HepG2 (cell line): ENCODE measurements at regions not wholly inside any gene's neighbourhood (a gene's known extent, or its start where the extent isn't known, plus 50 kb on each side); places are given as distances from the start of the nearest gene placed in this dataset.

Source experiments
- ATAC-seq: fragments of 200-7000 bp; cut with Tn5 transposase; 3 replicates; pipeline ENCODE4 v1.9.1; 2020; ENCODE audit warnings: mild to moderate bottlenecking, moderate library complexity
- BruUV-seq: library from RNA; stranded (reverse); fragments of 400-500 nt; replicated peaks from 2 replicates; lab custom pipeline; 2021; lab: Mats Ljungman, UMichigan
- CTCF ChIA-PET: fragments of 300-600 bp; formaldehyde crosslinking; extraction: SDS; loops from one replicate; lab custom pipeline; 2021; ENCODE audit warnings: low total read pairs, inconsistent platforms, low intra/inter-chr PET ratio; lab: Yijun Ruan, JAX
- POLR2A ChIA-PET: fragments of 350-600 bp; sonication (Branson Sonifier 250); formaldehyde crosslinking; loops from one replicate; lab custom pipeline; 2020; ENCODE audit warnings: antibody characterized with exemption, inconsistent platforms; lab: Yijun Ruan, JAX
- DNase-seq: peaks from one replicate; pipeline ENCODE4 v3.0.0-alpha.2; 2015; ENCODE audit warnings: low spot score
- FAIRE-seq: peaks from 3 replicates; lab custom pipeline; 2011; peaks lifted over from hg19 to GRCh38; lab: Jason Lieb, UNC
- H2AFZ ChIP-seq: one replicate; pipeline ENCODE4 v1.6.1; 2011; ENCODE audit warnings: low read length, inconsistent platforms
- H3K27ac ChIP-seq: fragments of 300-600 bp; 3 replicates; pipeline ENCODE4 v1.8.0; 2011; ENCODE audit warnings: mixed run types, mild to moderate bottlenecking, mixed read lengths, low read length, inconsistent platforms; ENCODE audit not compliant: insufficient read depth; ENCODE audit errors: extremely low read length
- H3K27me3 ChIP-seq, 2 experiments: fragments of 200-600 bp in 1 of 2; 2 replicates in 1 of 2; 3 replicates in 1 of 2; pipeline versions ENCODE4 v1.6.0 to v1.8.0; 2011; ENCODE audit warnings: low read length in 2 of 2, mild to moderate bottlenecking in 2 of 2, moderate library complexity in 2 of 2, inconsistent platforms in 1 of 2; ENCODE audit not compliant: insufficient read depth in 2 of 2, control insufficient read depth in 1 of 2
- H3K36me3 ChIP-seq, 2 experiments: fragments of 200-600 bp in 1 of 2; replicated peaks in 1 of 2; 2 replicates in 1 of 2; 3 replicates in 1 of 2; pipeline versions ENCODE4 v1.5.1 to v1.8.0; 2011; ENCODE audit warnings: low read length in 2 of 2, inconsistent platforms in 1 of 2; ENCODE audit not compliant: insufficient read depth in 2 of 2, control insufficient read depth in 1 of 2
- H3K4me1 ChIP-seq: 2 replicates; pipeline ENCODE4 v1.5.1; 2012; ENCODE audit warnings: low read length, inconsistent platforms; ENCODE audit not compliant: insufficient read depth
- H3K4me2 ChIP-seq: 2 replicates; pipeline ENCODE4 v1.6.0; 2011; ENCODE audit warnings: low read depth, low read length, inconsistent platforms
- H3K4me3 ChIP-seq, 3 experiments: fragments of 200-600 bp in 1 of 3; sonication (generic), shearing (Covaris generic) in 1 of 3; replicated peaks in 1 of 3; 2 replicates each; pipeline ENCODE4 v1.5.1; 2011 to 2016; ENCODE audit warnings: low read length in 3 of 3, inconsistent platforms in 2 of 3, low read depth in 2 of 3, mild to moderate bottlenecking in 2 of 3, control low read depth in 1 of 3, mixed read lengths in 1 of 3; ENCODE audit not compliant: insufficient read depth in 1 of 3
- H3K79me2 ChIP-seq: one replicate; pipeline ENCODE4 v1.6.1; 2011; ENCODE audit warnings: low read length, inconsistent platforms; ENCODE audit not compliant: insufficient read depth
- H3K9ac ChIP-seq: 2 replicates; pipeline ENCODE4 v1.6.0; 2011; ENCODE audit warnings: mild to moderate bottlenecking, low read depth, low read length, inconsistent platforms; ENCODE audit not compliant: insufficient read depth
- H3K9me3 ChIP-seq: 2 replicates; pipeline ENCODE4 v1.5.1; 2012; ENCODE audit warnings: mild to moderate bottlenecking, low read length
- H4K20me1 ChIP-seq: 2 replicates; pipeline ENCODE4 v1.6.0; 2011; ENCODE audit warnings: inconsistent platforms, mild to moderate bottlenecking, low read length, moderate library complexity; ENCODE audit not compliant: insufficient read depth
- HDAC2 ChIP-seq: sonication (generic); formaldehyde crosslinking; IDR thresholded peaks from 2 replicates; pipeline ENCODE4 v1.4.0; 2020; ENCODE audit warnings: missing genetic modification reagents
- HNRNPUL1 ChIP-seq: fragments of 200-400 bp; formaldehyde crosslinking; IDR thresholded peaks from 2 replicates; pipeline ENCODE4 v1.6.1; 2017; ENCODE audit warnings: low read depth, mild to moderate bottlenecking, low read length, moderate library complexity
- ONECUT2 ChIP-seq: sonication (generic); formaldehyde crosslinking; IDR thresholded peaks from 2 replicates; pipeline ENCODE4 v1.4.0; 2020; ENCODE audit warnings: missing genetic modification reagents
- TOPORS ChIP-seq: sonication (generic); formaldehyde crosslinking; IDR thresholded peaks from 2 replicates; pipeline ENCODE4 v1.8.0; 2023; ENCODE audit warnings: mild to moderate bottlenecking, missing genetic modification reagents
- ZMYM3 ChIP-seq: sonication (generic); formaldehyde crosslinking; IDR thresholded peaks from 2 replicates; pipeline ENCODE4 v1.5.1; 2020; ENCODE audit warnings: mild to moderate bottlenecking, missing genetic modification reagents
- ZNF792 ChIP-seq: IDR thresholded peaks from 2 replicates; pipeline ENCODE4 v1.6.1; 2016
- WGBS: methylation state at CpG from one replicate; pipeline ENCODE4 v1.1.6; 2017; ENCODE audit warnings: low lambda C conversion rate; 5-methylcytosine and 5-hydroxymethylcytosine counted together
- in situ Hi-C: cut with HindIII; loops from 2 replicates; pipeline ENCODE4 v1.10.0; 2017; ENCODE audit warnings: low pct_unique_long_range_greater_than_20kb; ENCODE audit not compliant: extremely low pct_ligation_motif_present
- intact Hi-C: fragments of 100-400 bp; cut with micrococcal nuclease; formaldehyde crosslinking; loops from one replicate; pipeline ENCODE4 v1.10.0; 2022; ENCODE audit not compliant: unreplicated experiment
- TF ChIP-seq, protein P1 (sequence below): sonication (generic); formaldehyde crosslinking; conservative IDR thresholded peaks from 2 replicates; pipeline ENCODE4 v1.8.0; 2022; ENCODE audit warnings: low read depth, missing genetic modification reagents
- TF ChIP-seq, protein P2 (sequence below): sonication (generic); formaldehyde crosslinking; IDR thresholded peaks from 2 replicates; pipeline ENCODE4 v1.5.1; 2020; ENCODE audit warnings: mild to moderate bottlenecking, missing genetic modification reagents
- TF ChIP-seq, protein P3 (sequence below): IDR thresholded peaks from 2 replicates; pipeline ENCODE4 v1.6.1; 2018; ENCODE audit warnings: missing genetic modification reagents, mild to moderate bottlenecking, missing compliant biosample characterization
- TF ChIP-seq, protein P4 (sequence below): sonication (generic); formaldehyde crosslinking; IDR thresholded peaks from 2 replicates; pipeline ENCODE4 v1.5.0; 2020; ENCODE audit warnings: mild to moderate bottlenecking, missing genetic modification reagents, moderate library complexity

DNA sequence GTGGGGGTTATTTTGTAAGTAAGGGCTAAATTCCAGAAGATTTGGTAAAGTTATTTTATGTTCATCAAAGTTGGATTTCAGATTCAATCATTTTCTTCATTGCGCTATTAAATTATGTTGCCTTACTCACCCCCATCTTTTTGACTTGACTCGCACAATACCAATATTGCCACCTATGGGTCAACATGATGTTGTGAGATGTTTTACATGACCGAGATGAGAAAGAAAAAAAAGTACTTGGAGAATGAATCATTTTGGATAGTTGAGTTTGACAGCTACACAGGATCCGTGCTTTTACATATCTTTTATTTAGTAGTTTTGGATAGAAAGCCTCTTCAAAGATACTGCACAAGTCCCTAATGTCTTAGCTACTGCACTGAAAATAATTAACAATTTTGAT lies 224.2 kb upstream of the EMCN start:
- in situ Hi-C loops = no loop called here
- POLR2A ChIA-PET = no interaction called here
- FAIRE-seq = peak; percentile 51

DNA sequence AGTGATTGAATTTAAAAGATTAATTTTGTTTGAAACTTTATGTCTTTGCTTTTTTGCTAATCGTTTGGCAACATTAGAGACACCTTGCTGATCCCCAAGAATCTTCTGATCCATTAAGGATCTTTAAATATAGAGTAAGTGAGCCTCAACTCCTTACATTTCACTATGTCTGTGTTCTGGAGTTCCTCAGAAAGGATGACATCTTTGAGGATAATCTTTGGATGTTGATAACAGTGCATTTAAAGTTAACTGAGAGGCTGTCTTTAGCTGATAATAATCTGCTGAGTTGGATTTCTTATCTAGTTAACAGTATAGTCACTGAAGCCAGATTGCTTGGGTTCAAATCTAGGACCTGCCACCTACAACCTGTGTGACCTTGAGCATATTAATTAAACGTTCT lies 221.6 kb upstream of the EMCN start:
- H3K4me2 ChIP-seq = no peak overlapping the region
- H3K4me3 ChIP-seq = no peak overlapping the region
- DNase-seq (no peak), ATAC-seq (no peak), FAIRE-seq (no peak)
- H4K20me1 ChIP-seq = no peaks in the 10 kb centered on the region
- H3K27ac ChIP-seq = no peak overlapping the region
- no peaks in the 10 kb centered on the region for H3K36me3 ChIP-seq
- 0% methylated on average over 2 of the region's 2 CpGs for whole genome bisulfite sequencing
- intact Hi-C loops (no loop called here), in situ Hi-C loops (no loop called here)
- H3K4me1 ChIP-seq = no peaks in the 10 kb centered on the region
- no peaks in the 10 kb centered on the region for H3K79me2 ChIP-seq
- H3K9me3 ChIP-seq = peaks cover 4% of the 10 kb centered on the region; the same call in 1 of the 2 replicates
- no peaks in the 10 kb centered on the region for H3K27me3 ChIP-seq
- CTCF ChIA-PET = no interaction called here
- H3K9ac ChIP-seq = no peak overlapping the region
- BruUV-seq = no TSS peak
- POLR2A ChIA-PET = no interaction called here
- no peak overlapping the region for H2AFZ ChIP-seq
- TF ChIP-seq ONECUT2 (CRISPR knock-in tag) = no peak
- TF ChIP-seq, protein P1, sequence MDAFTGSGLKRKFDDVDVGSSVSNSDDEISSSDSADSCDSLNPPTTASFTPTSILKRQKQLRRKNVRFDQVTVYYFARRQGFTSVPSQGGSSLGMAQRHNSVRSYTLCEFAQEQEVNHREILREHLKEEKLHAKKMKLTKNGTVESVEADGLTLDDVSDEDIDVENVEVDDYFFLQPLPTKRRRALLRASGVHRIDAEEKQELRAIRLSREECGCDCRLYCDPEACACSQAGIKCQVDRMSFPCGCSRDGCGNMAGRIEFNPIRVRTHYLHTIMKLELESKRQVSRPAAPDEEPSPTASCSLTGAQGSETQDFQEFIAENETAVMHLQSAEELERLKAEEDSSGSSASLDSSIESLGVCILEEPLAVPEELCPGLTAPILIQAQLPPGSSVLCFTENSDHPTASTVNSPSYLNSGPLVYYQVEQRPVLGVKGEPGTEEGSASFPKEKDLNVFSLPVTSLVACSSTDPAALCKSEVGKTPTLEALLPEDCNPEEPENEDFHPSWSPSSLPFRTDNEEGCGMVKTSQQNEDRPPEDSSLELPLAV (CRISPR knock-in tag) = no peak
- TF ChIP-seq HDAC2 (CRISPR knock-in tag) = no peak
- no peak for TF ChIP-seq TOPORS (CRISPR knock-in tag)
- TF ChIP-seq, protein P2, sequence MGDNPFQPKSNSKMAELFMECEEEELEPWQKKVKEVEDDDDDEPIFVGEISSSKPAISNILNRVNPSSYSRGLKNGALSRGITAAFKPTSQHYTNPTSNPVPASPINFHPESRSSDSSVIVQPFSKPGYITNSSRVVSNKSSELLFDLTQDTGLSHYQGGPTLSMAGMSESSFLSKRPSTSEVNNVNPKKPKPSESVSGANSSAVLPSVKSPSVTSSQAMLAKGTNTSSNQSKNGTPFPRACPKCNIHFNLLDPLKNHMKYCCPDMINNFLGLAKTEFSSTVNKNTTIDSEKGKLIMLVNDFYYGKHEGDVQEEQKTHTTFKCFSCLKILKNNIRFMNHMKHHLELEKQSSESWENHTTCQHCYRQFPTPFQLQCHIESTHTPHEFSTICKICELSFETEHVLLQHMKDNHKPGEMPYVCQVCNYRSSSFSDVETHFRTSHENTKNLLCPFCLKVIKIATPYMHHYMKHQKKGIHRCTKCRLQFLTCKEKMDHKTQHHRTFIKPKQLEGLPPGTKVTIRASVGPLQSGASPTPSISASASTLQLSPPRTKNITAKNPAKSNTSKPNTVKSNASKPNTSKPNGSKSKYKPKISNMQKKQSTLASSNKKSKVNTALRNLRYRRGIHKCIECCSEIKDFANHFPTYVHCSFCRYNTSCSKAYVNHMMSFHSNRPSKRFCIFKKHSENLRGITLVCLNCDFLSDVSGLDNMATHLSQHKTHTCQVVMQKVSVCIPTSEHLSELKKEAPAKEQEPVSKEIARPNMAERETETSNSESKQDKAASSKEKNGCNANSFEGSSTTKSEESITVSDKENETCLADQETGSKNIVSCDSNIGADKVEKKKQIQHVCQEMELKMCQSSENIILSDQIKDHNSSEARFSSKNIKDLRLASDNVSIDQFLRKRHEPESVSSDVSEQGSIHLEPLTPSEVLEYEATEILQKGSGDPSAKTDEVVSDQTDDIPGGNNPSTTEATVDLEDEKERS (CRISPR knock-in tag) = no peak
- no peak for TF ChIP-seq ZMYM3
- TF ChIP-seq, protein P3, sequence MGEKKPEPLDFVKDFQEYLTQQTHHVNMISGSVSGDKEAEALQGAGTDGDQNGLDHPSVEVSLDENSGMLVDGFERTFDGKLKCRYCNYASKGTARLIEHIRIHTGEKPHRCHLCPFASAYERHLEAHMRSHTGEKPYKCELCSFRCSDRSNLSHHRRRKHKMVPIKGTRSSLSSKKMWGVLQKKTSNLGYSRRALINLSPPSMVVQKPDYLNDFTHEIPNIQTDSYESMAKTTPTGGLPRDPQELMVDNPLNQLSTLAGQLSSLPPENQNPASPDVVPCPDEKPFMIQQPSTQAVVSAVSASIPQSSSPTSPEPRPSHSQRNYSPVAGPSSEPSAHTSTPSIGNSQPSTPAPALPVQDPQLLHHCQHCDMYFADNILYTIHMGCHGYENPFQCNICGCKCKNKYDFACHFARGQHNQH (CRISPR knock-in tag) = no peak

More for the DNA sequence above, 224.2 kb upstream of the EMCN start:
- H3K79me2 ChIP-seq = no peaks in the 10 kb centered on the region
- no peaks in the 10 kb centered on the region for H3K9me3 ChIP-seq
- H3K4me3 ChIP-seq = no peak overlapping the region
- no peaks in the 10 kb centered on the region for H3K27me3 ChIP-seq
- no peak overlapping the region for H2AFZ ChIP-seq
- DNase-seq = peak; percentile 4
- CTCF ChIA-PET = no interaction called here
- H3K9ac ChIP-seq = no peak overlapping the region
- intact Hi-C loops = no loop called here
- no peaks in the 10 kb centered on the region for H3K36me3 ChIP-seq
- no TSS peak for BruUV-seq
- no peaks in the 10 kb centered on the region for H3K4me1 ChIP-seq
- no peak overlapping the region for H3K27ac ChIP-seq
- ATAC-seq = no peak
- TF ChIP-seq HNRNPUL1 = no peak
- no peak for TF ChIP-seq ZNF792 (CRISPR knock-in tag)
- TF ChIP-seq, protein P4, sequence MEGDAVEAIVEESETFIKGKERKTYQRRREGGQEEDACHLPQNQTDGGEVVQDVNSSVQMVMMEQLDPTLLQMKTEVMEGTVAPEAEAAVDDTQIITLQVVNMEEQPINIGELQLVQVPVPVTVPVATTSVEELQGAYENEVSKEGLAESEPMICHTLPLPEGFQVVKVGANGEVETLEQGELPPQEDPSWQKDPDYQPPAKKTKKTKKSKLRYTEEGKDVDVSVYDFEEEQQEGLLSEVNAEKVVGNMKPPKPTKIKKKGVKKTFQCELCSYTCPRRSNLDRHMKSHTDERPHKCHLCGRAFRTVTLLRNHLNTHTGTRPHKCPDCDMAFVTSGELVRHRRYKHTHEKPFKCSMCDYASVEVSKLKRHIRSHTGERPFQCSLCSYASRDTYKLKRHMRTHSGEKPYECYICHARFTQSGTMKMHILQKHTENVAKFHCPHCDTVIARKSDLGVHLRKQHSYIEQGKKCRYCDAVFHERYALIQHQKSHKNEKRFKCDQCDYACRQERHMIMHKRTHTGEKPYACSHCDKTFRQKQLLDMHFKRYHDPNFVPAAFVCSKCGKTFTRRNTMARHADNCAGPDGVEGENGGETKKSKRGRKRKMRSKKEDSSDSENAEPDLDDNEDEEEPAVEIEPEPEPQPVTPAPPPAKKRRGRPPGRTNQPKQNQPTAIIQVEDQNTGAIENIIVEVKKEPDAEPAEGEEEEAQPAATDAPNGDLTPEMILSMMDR (CRISPR knock-in tag) = peak; percentile 6; the same call in 1 of the 2 replicates
- H3K4me2 ChIP-seq = no peak overlapping the region
- WGBS = 19% methylated on average over 4 of the region's 4 CpGs
- no peaks in the 10 kb centered on the region for H4K20me1 ChIP-seq
